GM12878 (cell line): ENCODE measurements at regions not wholly inside any gene's neighbourhood (a gene's known extent, or its start where the extent isn't known, plus 50 kb on each side); places are given as distances from the start of the nearest gene placed in this dataset.

Experiments
- ATAC-seq: fragments of 200-7000 bp; cut with Tn5 transposase; 3 replicates; pipeline ENCODE4 v1.9.1; 2020; ENCODE audit warnings: mild to moderate bottlenecking, moderate library complexity
- BruUV-seq: library from RNA; stranded (reverse); fragments of 400-500 nt; replicated peaks from 2 replicates; lab custom pipeline; 2021; lab: Mats Ljungman, UMichigan
- CTCF ChIA-PET: fragments of 300-600 bp; sonication (Branson Sonifier 250); formaldehyde crosslinking; extraction: SDS; loops from one replicate; lab custom pipeline; 2021; ENCODE audit warnings: inconsistent platforms; lab: Yijun Ruan, JAX
- POLR2A ChIA-PET: fragments of 350-600 bp; formaldehyde crosslinking; extraction: SDS; loops from one replicate; lab custom pipeline; 2021; ENCODE audit warnings: inconsistent platforms; lab: Charles Lee
- RAD21 ChIA-PET: fragments of 300-600 bp; sonication (Branson Sonifier 250); formaldehyde crosslinking; loops from one replicate; lab custom pipeline; 2023; ENCODE audit warnings: antibody characterized with exemption; ENCODE audit not compliant: unreplicated experiment; lab: Charles Lee
- SMC1A ChIA-PET: fragments of 300-600 bp; sonication (Branson Sonifier 250); formaldehyde crosslinking; loops from one replicate; lab custom pipeline; 2023; ENCODE audit not compliant: unreplicated experiment, uncharacterized antibody; lab: Charles Lee
- DNase-seq: peaks from one replicate; pipeline ENCODE4 v3.0.0-alpha.2; 2011; ENCODE audit warnings: low read depth, low spot score
- FAIRE-seq: peaks from 3 replicates; lab custom pipeline; 2011; peaks lifted over from hg19 to GRCh38; lab: Jason Lieb, UNC
- H2AFZ ChIP-seq: 2 replicates; pipeline ENCODE4 v1.6.0; 2011; ENCODE audit warnings: low read depth, low read length, control low read depth; ENCODE audit not compliant: control insufficient read depth
- H3K27ac ChIP-seq: 2 replicates; pipeline ENCODE4 v1.5.1; 2011; ENCODE audit warnings: control low read depth; ENCODE audit not compliant: control insufficient read depth, insufficient read depth
- H3K27me3 ChIP-seq, 2 experiments: replicated peaks in 1 of 2; 2 replicates each; pipeline versions ENCODE4 v1.6.0 to v1.6.1; 2011; ENCODE audit warnings: low read length in 1 of 2; ENCODE audit not compliant: control insufficient read depth in 2 of 2, insufficient read depth in 2 of 2
- H3K36me3 ChIP-seq, 2 experiments: 2 replicates each; pipeline ENCODE4 v1.5.1; 2011; ENCODE audit warnings: low read length in 1 of 2; ENCODE audit not compliant: control insufficient read depth in 2 of 2, insufficient read depth in 2 of 2
- H3K4me1 ChIP-seq: 2 replicates; pipeline ENCODE4 v1.6.1; 2011; ENCODE audit warnings: mild to moderate bottlenecking, low read length, moderate library complexity, mixed read lengths; ENCODE audit not compliant: control insufficient read depth, insufficient read depth
- H3K4me2 ChIP-seq: 2 replicates; pipeline ENCODE4 v1.6.0; 2011; ENCODE audit warnings: control low read depth; ENCODE audit not compliant: control insufficient read depth, insufficient read depth
- H3K4me3 ChIP-seq: fragments of 200-600 bp; sonication (generic); 2 replicates; pipeline ENCODE4 v1.5.1; 2016
- H3K79me2 ChIP-seq: 2 replicates; pipeline ENCODE4 v1.6.0; 2011; ENCODE audit warnings: low read length; ENCODE audit not compliant: control insufficient read depth, insufficient read depth
- H3K9ac ChIP-seq: 2 replicates; pipeline ENCODE4 v1.8.0; 2011; ENCODE audit warnings: low read length, control low read depth, mixed read lengths; ENCODE audit not compliant: control insufficient read depth, insufficient read depth
- H3K9me3 ChIP-seq: replicated peaks from 3 replicates; pipeline ENCODE4 v1.5.1; 2011; ENCODE audit warnings: mild to moderate bottlenecking, low read length; ENCODE audit not compliant: control insufficient read depth, insufficient read depth
- H4K20me1 ChIP-seq: 2 replicates; pipeline ENCODE4 v1.6.0; 2011; ENCODE audit not compliant: control insufficient read depth, insufficient read depth
- ATF7 ChIP-seq: fragments of 450-650 bp; IDR thresholded peaks from 2 replicates; pipeline ENCODE4 v1.6.1; 2016; ENCODE audit warnings: low read depth, mild to moderate bottlenecking
- CEBPB ChIP-seq, 2 experiments: fragments of 150-350 bp in 1 of 2; IDR thresholded peaks; 2 replicates each; pipeline ENCODE4 v1.6.1; 2012 to 2014; ENCODE audit warnings: low read depth in 2 of 2, low read length in 2 of 2, borderline replicate concordance in 1 of 2, inconsistent platforms in 1 of 2
- CHD2 ChIP-seq: IDR thresholded peaks from 2 replicates; pipeline ENCODE4 v1.6.1; 2011; ENCODE audit warnings: low read depth, low read length, improper control_type of control experiment, borderline replicate concordance
- DPF2 ChIP-seq: fragments of 450-650 bp; IDR thresholded peaks from 2 replicates; pipeline ENCODE4 v1.6.1; 2017; ENCODE audit warnings: mild to moderate bottlenecking
- ETV6 ChIP-seq, 2 experiments: fragments of 450-650 bp in 1 of 2; IDR thresholded peaks in 1 of 2; conservative IDR thresholded peaks in 1 of 2; 2 replicates each; pipeline ENCODE4 v1.6.1; 2014; ENCODE audit warnings: antibody characterized with exemption in 1 of 2, borderline replicate concordance in 1 of 2, low read depth in 1 of 2, mild to moderate bottlenecking in 1 of 2, moderate library complexity in 1 of 2
- FOXK2 ChIP-seq: fragments of 450-650 bp; IDR thresholded peaks from 2 replicates; pipeline ENCODE4 v1.6.1; 2017; ENCODE audit warnings: mild to moderate bottlenecking, moderate library complexity
- IKZF1 ChIP-seq: fragments of 450-650 bp; conservative IDR thresholded peaks from 2 replicates; pipeline ENCODE4 v1.6.1; 2017; ENCODE audit warnings: antibody characterized with exemption, mild to moderate bottlenecking
- MEF2B ChIP-seq: fragments of 450-650 bp; IDR thresholded peaks from 2 replicates; pipeline ENCODE4 v1.6.1; 2018; ENCODE audit warnings: mild to moderate bottlenecking, moderate library complexity; ENCODE audit not compliant: partially characterized antibody, poor library complexity, severe bottlenecking
- NBN ChIP-seq: fragments of 450-650 bp; IDR thresholded peaks from 2 replicates; pipeline ENCODE4 v1.6.1; 2016
- NFYA ChIP-seq: IDR thresholded peaks from 2 replicates; pipeline ENCODE4 v1.6.1; 2011; ENCODE audit warnings: low read depth, mild to moderate bottlenecking, low read length, improper control_type of control experiment, borderline replicate concordance
- ZBED1 ChIP-seq: IDR thresholded peaks from 2 replicates; pipeline ENCODE4 v1.6.1; 2016; ENCODE audit warnings: borderline replicate concordance
- ZNF384 ChIP-seq: IDR thresholded peaks from 2 replicates; pipeline ENCODE4 v1.6.1; 2012; ENCODE audit warnings: low read depth, mild to moderate bottlenecking, low read length, improper control_type of control experiment, borderline replicate concordance
- WGBS: methylation state at CpG from one replicate; pipeline ENCODE4 v1.1.6; 2016; ENCODE audit warnings: low lambda C conversion rate; ENCODE audit not compliant: insufficient replicate concordance, insufficient coverage; ENCODE audit errors: missing lambda C conversion rate; 5-methylcytosine and 5-hydroxymethylcytosine counted together
- in situ Hi-C: fragments of 300-500 bp; cut with MboI; formaldehyde crosslinking; loops from 9 replicates; pipeline ENCODE4 v1.14.3; 2018; ENCODE audit warnings: mixed read lengths
- intact Hi-C: fragments of 100-400 bp; cut with micrococcal nuclease; formaldehyde crosslinking; loops from one replicate; pipeline ENCODE4 v1.14.2; 2022; ENCODE audit not compliant: unreplicated experiment
- TF ChIP-seq, protein P1 (sequence below): fragments of 450-650 bp; IDR thresholded peaks from 2 replicates; pipeline ENCODE4 v1.6.1; 2017; ENCODE audit warnings: borderline replicate concordance

GRCh38 chr16:48916566-48916965, 306.6 kb upstream of the N4BP1 start:
- ChIA-PET POLR2A (no interaction called here), RAD21 (no interaction called here), SMC1A (no interaction called here), CTCF (no interaction called here)
- FAIRE-seq = no peak
- Histone ChIP-seq H3K4me1 (peaks cover 4% of the 10 kb centered on the region; the same call in 1 of the 2 replicates), H3K36me3 (no peaks in the 10 kb centered on the region), H3K9me3 (no peaks in the 10 kb centered on the region), H3K27ac (no peak overlapping the region), H2AFZ (no peak overlapping the region), H3K4me3 (no peak overlapping the region), H3K9ac (no peak overlapping the region), H3K79me2 (no peaks in the 10 kb centered on the region), H3K27me3 (no peaks in the 10 kb centered on the region), H4K20me1 (no peaks in the 10 kb centered on the region), H3K4me2 (no peak overlapping the region)
- 0% methylated on average over 1 of the region's 1 CpG for WGBS
- intact Hi-C loops = no loop called here
- in situ Hi-C loops = no loop called here
- BruUV-seq = no TSS peak
- TF ChIP-seq ATF7 (no peak), NBN (no peak), CEBPB (IDR thresholded peaks at IDR 0.05; ENCODE audit: borderline replicate concordance in 1 of 2, low read depth in 2 of 2, low read length in 2 of 2) (no peak), MEF2B (no peak), ETV6 (conservative IDR thresholded peaks at IDR 0.05 in 1 of 2, IDR thresholded peaks at IDR 0.05 in 1 of 2; ENCODE audit: borderline replicate concordance in 1 of 2, low read depth in 1 of 2) (no peak), IKZF1 (no peak)
- no peak for ATAC-seq
- DNase-seq = no peak

DNA sequence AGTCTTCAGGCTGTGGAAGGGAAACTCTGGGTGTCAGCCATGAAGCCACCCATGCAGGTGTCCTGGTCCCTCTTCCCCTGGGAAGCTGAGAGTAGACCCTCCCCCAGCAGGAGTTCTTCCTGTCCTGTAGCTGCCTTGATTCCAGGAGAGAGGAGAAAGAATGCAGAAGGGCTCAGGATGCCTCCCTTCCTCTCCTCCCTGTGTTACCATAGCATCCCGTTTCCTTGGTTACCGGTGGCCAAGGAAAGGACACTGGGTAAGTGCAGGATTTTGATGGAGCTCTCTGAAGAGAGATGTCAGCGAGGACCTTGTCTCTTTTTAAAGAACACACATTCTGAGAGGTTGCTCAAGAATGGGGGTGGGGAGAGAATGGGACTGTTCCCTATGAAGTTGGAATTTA, 304.1 kb upstream of the N4BP1 start:
- intact Hi-C loops = no loop called here

More for the DNA sequence above, 304.1 kb upstream of the N4BP1 start:
- Histone ChIP-seq H3K27me3 (no peaks in the 10 kb centered on the region), H3K9me3 (no peaks in the 10 kb centered on the region), H3K79me2 (no peaks in the 10 kb centered on the region), H3K4me1 (peaks cover 12% of the 10 kb centered on the region), H2AFZ (no peak overlapping the region), H3K4me3 (no peak overlapping the region), H3K4me2 (no peak overlapping the region), H3K27ac (no peak overlapping the region), H4K20me1 (no peaks in the 10 kb centered on the region), H3K36me3 (no peaks in the 10 kb centered on the region), H3K9ac (no peak overlapping the region)
- no peak for ATAC-seq
- TF ChIP-seq DPF2 = no peak
- TF ChIP-seq ZBED1 = no peak
- TF ChIP-seq CHD2 = no peak
- TF ChIP-seq ZNF384 = no peak
- TF ChIP-seq, protein P1, sequence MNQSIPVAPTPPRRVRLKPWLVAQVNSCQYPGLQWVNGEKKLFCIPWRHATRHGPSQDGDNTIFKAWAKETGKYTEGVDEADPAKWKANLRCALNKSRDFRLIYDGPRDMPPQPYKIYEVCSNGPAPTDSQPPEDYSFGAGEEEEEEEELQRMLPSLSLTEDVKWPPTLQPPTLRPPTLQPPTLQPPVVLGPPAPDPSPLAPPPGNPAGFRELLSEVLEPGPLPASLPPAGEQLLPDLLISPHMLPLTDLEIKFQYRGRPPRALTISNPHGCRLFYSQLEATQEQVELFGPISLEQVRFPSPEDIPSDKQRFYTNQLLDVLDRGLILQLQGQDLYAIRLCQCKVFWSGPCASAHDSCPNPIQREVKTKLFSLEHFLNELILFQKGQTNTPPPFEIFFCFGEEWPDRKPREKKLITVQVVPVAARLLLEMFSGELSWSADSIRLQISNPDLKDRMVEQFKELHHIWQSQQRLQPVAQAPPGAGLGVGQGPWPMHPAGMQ = no peak
- no peak for TF ChIP-seq FOXK2
- no peak for TF ChIP-seq NFYA
- WGBS = 63% methylated on average over 3 of the region's 3 CpGs
- ChIA-PET CTCF (no interaction called here), SMC1A (no interaction called here), POLR2A (no interaction called here), RAD21 (no interaction called here)
- in situ Hi-C loops = no loop called here
- no TSS peak for BruUV-seq
- no peak for FAIRE-seq
- no peak for DNase-seq
